ENCODE measurements at regions not wholly inside any gene's neighbourhood (a gene's known extent, or its start where the extent isn't known, plus 50 kb on each side); places are given as distances from the start of the nearest gene placed in this dataset.
"Not testable (repeated sequence)": the region's sequence is repeated elsewhere in the genome, so short reads cannot be mapped to it uniquely, and the experiment has no call there.

- DNase-seq (ENCODE audit: low read depth in 2 of 2): no peak
Measured at GRCh38 chr13:44053208-44053607, 173.5 kb downstream of the LACC1 start.

DNA sequence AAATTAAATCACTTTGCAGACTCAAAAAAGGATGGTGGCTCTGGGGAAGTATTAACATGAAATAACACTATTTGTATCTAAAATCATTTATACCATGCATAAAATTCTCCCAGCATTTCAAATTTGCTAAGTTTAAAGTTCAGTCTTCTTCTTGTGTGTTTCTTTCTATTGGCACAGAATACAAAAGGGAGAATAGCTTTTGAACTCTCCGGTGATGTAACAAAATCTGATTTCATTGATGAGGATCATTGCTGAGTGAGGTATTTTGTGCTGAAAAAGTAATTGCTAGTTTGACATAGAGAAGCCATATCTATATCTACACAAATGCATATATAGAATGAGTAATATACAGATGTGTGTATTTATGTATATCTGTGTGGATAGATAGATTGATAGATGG is 174.8 kb downstream of the LACC1 start:
- no peak for DNase-seq (ENCODE audit: low read depth in 2 of 2)

DNA sequence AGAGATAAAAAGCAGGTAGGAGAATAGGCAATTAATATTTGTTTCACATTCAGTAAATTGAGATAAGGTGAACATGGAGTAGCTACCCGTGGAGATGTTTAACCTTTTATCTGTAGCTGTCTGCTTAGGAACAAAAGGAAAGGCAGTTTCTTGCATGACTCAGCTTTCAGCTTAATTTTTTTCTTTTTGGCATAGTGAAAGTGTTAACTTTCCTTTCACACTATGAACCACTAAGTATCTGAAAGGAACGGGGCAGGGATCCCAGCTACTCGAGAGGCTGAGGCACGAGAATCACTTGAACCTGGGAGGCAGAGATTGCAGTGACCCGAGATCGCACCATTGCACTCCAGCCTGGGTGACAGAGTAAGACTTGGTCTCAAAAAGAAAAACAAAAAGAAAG is 176.0 kb downstream of the LACC1 start:
- not testable (repeated sequence) for DNase-seq (ENCODE audit: low read depth in 2 of 2)

- no peak for DNase-seq (ENCODE audit: low read depth in 2 of 2)
Measured at GRCh38 chr13:44058067-44058466, 178.4 kb downstream of the LACC1 start.

DNA sequence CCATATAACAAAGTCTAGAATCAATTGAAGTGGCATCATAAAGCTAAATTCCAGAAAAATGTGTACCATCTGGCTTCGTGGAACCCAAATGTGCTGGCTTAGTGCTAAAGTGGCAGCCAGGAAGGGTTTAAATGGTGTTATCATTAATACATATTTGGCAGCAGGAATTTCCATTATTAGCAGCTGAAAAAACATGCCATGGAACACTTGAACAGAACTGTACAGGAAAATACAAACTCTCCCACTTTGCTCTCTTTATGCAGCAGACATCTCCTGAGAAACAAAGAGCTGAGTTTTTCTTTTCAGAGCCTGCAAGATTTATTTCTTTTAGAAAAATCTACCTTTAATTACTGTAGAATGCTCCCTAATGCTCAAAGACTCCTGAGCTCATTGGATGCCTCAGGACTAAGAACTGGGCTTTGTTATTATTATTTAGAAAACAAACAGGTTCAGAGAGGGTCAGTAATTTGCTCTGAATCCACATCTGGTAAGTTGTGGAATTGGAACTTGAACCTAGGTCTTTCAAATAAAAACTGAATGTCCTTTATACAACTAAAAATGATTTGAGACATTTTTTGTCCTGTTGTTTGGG is 179.0 kb downstream of the LACC1 start:
- no peak for DNase-seq (ENCODE audit: low read depth in 2 of 2)

DNA sequence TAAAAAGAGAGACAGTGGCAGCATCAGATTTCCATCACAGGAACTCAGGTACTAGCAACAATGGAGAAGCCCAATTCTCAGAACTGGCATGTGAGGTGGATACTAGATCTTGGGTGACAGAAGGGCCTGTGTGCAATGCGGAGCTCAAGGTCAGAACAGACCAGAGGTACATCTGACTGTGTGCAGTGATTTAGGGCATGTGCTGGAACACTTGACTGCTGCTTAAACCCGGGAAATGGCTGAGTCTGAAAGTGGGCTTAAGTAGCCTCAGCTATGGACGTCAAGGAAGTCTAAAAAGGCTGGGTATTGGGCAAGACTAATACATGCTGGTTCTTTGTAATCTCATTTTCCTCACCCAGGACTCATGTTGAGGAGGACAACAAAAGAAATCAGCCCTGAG is 182.2 kb downstream of the LACC1 start:
- no peak for DNase-seq (ENCODE audit: low read depth in 2 of 2)

DNA sequence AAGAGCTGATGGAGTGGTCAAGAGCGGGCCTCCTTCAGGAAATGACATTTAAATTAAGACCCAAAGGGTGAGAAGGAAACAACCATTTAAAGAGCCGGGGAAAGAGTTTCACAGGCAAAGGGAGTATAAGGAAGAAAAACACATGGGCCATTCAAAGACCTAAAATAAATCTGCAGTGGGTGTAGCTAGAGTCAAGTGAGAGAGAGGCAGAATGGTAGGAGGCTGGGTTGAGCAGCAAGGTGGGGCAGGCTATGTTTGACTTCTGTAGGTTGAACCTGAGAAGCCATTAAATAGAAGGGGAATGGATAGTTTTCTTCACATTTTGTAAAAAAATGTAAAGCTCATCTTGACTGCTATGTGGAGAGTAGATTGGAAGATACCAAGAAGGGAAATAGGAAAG is 183.8 kb downstream of the LACC1 start:
- DNase-seq (ENCODE audit: low read depth in 2 of 2): no peak

GRCh38 chr13:44063881-44064280 is 184.2 kb downstream of the LACC1 start:
- no peak for DNase-seq (ENCODE audit: low read depth in 2 of 2)

DNA sequence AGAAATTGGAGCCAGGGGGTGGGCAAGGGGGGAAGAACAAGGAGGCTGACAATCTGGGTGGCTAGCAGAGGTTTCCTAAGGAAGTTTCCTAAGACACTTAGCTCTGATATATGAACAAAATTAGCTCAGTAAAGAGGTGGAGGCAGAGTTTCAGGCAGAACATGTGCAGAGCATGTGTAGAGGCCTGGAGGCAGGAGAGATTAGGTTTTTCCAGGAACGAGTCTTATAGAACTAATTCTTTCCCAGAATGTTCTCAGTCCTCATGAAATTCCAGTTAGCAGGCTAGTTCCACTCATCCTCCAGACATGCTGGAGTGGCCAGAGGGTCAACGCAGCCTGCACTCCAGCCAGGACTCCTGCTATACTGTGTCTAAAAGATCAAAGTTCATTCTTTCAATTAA is 184.7 kb downstream of the LACC1 start:
- DNase-seq (ENCODE audit: low read depth in 2 of 2): no peak

GRCh38 chr13:44068169-44068568 is 188.5 kb downstream of the LACC1 start:
- no peak for DNase-seq (ENCODE audit: low read depth in 2 of 2)

DNA sequence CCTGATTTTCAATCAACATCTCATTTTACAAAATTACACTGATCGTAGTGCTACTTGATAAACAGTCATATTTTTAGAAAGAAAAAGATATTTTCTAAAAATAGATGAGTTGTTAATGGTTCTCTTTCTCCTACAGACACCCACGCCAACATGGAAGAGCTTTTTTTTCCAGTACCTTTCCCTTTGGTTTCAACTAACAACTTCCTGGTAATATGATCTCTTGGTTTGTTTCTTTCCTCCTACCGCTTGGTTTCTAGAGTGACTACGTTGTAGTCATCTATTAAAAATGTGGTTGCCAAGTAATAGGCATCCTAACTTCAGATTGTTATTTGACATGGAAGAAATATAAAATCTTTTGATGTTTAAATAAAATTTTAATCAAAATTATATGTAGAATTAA is 189.0 kb downstream of the LACC1 start:
- no peak for DNase-seq (ENCODE audit: low read depth in 2 of 2)

DNA sequence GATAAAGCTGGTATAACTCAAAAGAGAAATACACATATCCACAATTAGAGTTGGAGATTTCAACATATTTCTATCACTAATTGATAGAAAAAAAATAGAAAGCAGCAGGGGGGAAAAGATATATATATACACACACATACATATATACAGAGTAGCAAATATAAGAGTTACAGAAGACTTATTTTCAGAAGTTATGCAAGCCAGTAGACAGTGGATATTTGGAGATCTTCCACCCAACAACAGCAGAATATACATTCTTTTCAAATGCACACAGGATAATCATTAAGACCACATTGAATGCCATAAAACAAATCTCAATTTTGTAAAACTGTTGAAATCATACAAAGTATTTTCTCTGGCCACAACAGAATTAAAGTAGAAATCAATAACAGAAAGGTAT is 192.8 kb downstream of the LACC1 start:
- DNase-seq (ENCODE audit: low read depth in 2 of 2): no peak

DNA sequence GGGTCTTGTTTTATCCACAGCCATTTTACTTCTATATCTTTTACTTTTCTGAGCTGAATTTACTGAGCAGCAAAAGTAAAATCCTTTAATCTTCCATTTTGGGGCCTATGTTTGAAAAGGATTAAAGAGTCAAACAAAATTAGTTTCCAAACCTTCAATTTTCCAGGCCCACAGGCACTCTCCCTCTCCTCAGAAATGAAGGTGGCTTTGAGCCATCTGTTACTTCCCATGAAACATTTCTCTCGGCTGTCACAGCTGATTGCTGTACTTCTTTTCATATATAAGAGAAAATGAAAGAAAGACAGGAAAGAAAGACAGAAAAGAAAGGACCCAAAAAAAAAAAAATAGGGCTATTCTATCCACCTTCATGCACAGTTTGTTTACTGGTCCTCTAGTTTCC is 194.9 kb downstream of the LACC1 start:
- no peak for DNase-seq (ENCODE audit: low read depth in 2 of 2)

- DNase-seq (ENCODE audit: low read depth in 2 of 2): no peak
Measured at GRCh38 chr13:44075113-44075512, 195.4 kb downstream of the LACC1 start.

- no peak for DNase-seq (ENCODE audit: low read depth in 2 of 2)
Measured at GRCh38 chr13:44078806-44079376, 199.2 kb downstream of the LACC1 start.

DNA sequence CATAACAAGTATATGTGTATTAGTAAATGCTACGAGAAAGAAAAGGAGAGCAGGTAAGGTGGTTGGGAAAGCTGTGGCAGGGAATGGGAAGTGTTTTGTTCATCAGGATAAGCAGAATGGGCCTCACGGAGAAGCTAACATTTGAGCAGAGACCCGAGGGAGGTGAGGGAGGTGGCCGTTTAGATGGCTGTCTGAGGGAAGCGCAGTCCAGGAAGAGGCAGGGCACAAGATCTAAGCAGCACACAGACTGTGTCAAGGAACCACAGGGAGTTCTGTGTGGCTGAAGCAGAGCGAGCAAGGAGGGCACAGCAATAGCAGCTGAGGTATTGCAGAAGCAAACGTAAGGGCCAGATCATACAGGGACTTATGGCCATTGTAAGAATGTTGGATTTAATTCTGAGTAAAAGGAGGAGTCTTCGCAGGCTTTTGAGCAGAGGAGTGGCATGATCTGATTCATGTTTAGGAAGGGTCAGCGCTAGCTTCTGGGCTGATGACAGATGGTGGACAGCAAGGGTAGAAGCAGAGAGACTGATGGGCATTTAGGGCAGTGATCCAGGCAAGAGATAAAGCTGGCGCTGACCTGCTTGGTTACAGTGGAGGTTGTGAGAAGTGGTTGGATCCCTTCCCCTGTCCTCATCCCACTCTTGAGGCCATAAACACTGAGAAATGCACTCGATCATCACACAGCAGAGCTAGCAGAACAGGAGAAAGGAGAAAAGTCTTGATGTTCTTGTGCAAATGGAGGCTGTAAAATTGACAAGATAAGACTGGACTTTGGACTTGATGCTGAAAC is 199.9 kb downstream of the LACC1 start:
- DNase-seq (ENCODE audit: low read depth in 2 of 2): no peak

DNA sequence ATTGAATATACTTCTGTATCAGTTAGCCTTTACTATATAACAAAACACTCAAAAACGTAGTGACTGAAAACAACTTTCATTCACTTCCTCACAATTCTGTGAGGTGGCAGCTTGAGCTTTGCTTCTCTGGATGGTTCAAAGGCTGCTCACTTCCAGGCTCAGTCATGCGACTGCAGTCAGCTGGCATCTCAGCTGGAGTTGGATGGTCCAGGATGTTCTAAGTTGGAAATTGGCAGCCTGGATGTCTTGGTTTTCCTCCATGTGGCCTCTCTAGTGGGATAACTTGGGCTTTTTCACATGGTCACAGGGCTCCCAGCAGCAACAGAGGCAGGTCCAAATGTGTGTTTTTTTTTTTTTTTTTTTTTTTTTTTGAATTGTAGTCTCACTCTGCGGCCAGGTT is 204.4 kb downstream of the LACC1 start:
- DNase-seq (ENCODE audit: low read depth in 2 of 2): no peak

DNA sequence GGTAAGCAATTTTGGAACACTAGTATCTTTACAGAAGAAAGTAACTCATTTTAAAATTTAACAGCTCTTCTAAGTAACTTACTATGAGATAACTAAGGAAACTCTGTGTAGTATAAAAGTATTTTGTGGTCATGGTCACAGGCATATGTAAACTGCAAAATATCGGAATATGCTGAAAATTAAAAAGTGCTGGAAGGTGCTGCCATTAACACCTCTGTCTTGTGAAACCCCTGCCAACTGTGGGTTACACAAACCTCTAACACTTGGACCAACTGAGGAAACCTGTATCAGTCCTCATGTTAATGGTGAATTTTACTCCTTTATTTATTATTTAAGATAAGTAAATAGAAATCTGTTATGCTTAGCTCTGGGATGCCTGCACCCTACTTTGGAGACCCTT is 206.7 kb downstream of the LACC1 start:
- no peak for DNase-seq (ENCODE audit: low read depth in 2 of 2)

DNA sequence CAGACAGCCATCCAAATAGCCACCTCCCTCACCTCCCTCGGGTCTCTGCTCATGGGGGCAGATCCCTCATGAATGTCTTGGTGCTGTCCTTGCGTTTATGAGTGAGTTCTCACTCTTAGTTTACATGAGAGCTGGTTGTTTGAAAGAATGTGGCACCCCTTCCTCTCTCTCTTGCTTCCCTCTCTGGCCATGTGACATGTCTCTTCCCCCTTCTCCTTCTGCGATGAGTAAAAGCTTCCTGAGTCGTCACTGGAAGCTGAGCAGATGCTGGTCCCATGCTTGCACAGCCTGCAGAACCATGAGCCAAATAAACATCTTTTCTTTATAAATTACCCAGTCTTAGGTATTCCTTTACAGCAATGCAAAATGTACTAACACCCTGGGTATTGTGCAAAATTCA is 208.7 kb downstream of the LACC1 start:
- DNase-seq (ENCODE audit: low read depth in 2 of 2): no peak

DNA sequence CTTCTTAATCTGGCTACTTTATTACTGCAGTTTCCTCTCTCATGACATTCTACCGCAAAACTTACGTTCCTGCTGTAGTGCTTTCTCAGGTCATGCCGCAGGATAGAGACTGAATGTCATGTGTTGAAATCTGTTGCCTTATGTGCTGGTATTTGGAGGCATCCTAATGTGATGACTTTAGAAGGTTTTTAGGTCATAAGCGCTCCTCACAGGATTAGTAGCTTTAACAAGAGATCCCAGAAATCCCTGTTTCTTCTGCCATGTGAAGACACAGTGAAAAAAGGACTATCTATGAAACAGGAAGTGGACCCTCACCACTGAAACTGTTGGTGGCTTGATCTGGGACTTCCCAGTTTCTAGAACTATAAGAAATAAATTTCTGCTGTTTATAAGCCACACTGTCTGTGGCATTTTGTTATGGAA is 209.3 kb downstream of the LACC1 start:
- no peak for DNase-seq (ENCODE audit: low read depth in 2 of 2)

GRCh38 chr13:44089452-44089851 is 209.7 kb downstream of the LACC1 start:
- no peak for DNase-seq (ENCODE audit: low read depth in 2 of 2)

GRCh38 chr13:44092078-44092970 is 212.6 kb downstream of the LACC1 start:
- DNase-seq (ENCODE audit: low read depth in 2 of 2): no peak

Measured in stimulated activated CD8-positive, alpha-beta memory T cell treated with anti-CD3 and anti-CD28 coated beads, Interleukin-7, amount 100 ng/mL, for 1 hour (primary cell).